Fibroblast of the conjunctiva (primary cell): ENCODE measurements at regions not wholly inside any gene's neighbourhood (a gene's known extent, or its start where the extent isn't known, plus 50 kb on each side); places are given as distances from the start of the nearest gene placed in this dataset.

Experiments
- DNase-seq: peaks from one replicate; pipeline ENCODE4 v3.0.0-alpha.2; 2010; ENCODE audit warnings: low read depth

- DNase-seq, result peak; percentile 44
These were observed 68.1 kb upstream of the FOXK1 start for GRCh38 chr7:4613846-4614548.

- DNase-seq, result no peak
These were observed 66.0 kb upstream of the FOXK1 start for GRCh38 chr7:4616116-4616515.

- no peak for DNase-seq
These were observed 60.7 kb upstream of the FOXK1 start for GRCh38 chr7:4621396-4621795.

- no peak for DNase-seq
These were observed 55.7 kb upstream of the FOXK1 start for GRCh38 chr7:4626318-4626845.

GRCh38 chr7:4629287-4629895 is 52.7 kb upstream of the FOXK1 start:
- no peak for DNase-seq

GRCh38 chr7:4631380-4632179 is 50.5 kb upstream of the FOXK1 start:
- peak; percentile 91 for DNase-seq
